HG02852 (cell line): ENCODE measurements at regions not wholly inside any gene's neighbourhood (a gene's known extent, or its start where the extent isn't known, plus 50 kb on each side); places are given as distances from the start of the nearest gene placed in this dataset.
A peak's percentile ranks its signal among the peaks of the same experiment; 100 is the strongest.
"Not testable (repeated sequence)": the region's sequence is repeated elsewhere in the genome, so short reads cannot be mapped to it uniquely, and the experiment has no call there.

Experiments used
- ATAC-seq: cut with Tn5 transposase; IDR thresholded peaks from one replicate; pipeline ENCODE4 v1.9.1; 2021; ENCODE audit warnings: mild to moderate bottlenecking, moderate library complexity; ENCODE audit not compliant: unreplicated experiment

DNA sequence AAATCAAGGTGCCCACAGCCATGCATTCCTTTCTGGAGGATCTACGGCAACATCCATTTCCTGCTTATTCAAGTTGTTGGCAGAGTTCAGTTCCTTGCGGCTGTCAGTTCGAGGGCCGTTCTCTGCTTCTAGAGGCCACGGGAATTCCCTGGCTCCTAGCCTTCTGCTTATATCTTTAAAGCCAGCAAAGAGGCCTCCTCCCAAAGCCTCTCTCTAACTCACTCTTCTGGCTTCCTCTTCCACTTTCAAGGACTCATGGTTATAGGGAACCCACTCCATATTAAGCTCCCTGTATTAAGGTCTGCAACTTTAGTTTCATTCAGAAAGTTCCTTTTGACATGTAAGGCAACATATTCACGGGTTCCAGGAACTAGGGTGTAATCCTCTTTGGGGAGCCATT is 150.1 kb upstream of the RMP24 start:
- ATAC-seq = no peak

DNA sequence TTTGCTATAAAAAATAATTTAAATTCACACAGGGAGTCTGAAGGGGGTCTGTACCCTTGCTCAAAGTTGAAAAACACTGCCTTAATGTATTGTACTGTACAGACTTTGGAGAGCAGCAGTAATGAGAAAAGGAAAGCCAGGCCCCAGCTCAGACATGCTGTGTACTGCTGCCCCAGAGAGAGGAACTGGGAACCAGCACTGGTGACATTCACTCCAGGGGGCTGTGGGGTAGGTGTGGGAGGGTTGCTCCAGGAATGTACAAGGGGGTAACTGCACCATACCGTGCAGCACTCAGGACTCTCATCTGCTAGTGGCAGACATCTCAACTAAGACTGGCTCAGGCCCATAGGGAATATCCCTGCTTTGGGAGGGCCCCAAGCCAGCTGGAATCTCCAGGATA is 146.0 kb upstream of the RMP24 start:
- ATAC-seq = no peak

DNA sequence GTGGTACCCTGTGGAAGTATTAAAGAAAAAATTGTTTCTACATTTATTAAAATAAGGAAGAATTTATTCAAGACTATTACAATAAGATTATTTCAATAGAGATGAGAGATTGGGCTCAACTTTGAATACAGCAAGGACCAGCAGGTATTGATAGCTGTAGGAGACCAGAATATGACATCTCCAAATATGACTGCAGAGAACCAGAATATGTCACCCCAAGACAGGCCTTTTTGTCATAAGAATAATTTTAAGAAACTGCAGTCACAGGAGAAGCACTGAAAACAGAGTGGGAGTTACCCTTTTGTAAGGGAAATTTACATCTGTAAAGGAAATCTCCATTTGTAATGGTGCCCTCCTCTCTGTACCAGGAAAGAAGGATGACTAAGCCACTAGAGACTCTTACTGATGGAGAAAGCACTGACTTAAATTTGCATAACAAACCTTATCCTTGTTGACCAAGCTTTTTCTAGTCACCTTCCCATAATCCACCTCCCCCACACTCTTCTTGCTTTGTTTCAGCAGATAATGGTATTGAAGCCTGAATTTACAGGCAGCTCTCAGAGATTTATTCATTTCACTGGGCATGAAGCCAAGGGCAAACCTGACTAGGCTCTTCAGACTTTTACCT is 145.1 kb upstream of the RMP24 start:
- ATAC-seq = no peak

DNA sequence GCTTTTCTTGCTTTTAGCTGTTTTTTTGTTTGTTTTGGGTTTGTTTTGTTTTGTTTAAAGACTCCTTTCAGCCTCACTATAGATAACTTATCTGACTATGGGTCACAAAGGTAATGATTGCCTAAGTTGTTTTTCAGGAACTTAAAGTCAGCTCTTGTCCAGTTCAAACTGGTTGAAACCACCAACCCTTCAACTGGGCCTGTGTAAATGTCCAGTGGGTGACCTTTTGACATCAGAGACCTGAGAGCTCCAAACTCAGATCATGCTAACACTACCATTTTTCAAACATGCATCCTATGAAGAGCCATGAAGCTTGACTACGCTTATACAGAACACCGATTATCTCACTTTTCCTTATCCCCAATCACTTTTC is 144.6 kb upstream of the RMP24 start:
- ATAC-seq = no peak

DNA sequence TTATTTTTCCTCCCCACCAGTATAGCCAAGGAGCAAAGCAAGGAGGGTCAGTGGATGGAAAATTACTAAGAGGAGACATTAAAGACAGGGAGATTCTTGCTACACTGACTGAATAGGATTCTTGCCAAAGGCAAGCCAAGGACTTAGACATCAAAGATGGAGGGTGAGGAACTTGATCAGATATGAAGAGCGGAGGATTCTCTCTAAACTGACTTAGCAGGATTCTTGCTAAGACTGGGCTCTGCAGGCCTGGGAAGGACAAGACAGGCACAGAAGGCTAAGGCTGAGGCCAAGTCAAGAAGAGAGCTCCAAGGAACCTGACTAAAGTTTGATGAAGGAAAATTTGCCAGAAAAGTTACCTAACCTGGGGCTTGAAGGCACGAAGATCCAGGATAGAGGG is 143.9 kb upstream of the RMP24 start:
- no peak for ATAC-seq

DNA sequence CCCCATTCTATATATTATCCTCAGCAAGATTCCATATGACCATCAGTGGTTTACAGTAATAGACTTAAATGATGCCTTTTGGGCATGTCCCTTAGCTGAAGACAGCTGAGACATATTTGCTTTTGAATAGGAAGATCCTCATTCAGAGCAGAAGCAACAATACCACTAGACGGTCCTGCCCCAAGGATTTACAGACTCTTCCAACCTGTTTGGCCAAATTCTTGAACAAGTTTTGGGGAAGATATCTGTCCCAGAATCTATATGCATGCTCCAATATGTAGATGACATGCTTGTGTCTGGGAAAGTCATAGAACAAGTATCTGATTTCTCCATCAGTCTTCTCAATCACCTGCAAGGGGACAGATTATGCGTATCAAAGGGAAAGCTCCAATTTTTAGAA is 137.1 kb upstream of the RMP24 start:
- no peak for ATAC-seq

DNA sequence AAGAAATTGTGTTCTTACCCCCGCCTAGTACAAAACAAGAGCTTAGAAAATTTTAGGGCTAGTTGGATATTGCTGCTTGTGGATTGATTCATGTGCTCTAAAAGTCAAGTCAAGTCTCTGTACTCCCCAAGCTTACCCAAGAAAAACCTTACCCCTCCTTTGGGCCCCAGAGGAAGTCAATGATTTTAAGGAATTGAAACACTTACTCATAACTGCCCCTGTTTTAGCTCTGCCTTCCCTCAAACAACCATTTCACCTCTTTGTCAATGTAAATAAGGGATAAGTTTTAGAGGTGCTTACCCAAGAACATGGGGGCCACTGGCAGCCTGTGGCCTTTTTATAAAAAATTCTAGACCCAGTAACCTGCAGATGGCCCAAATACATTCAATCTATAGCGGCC is 136.6 kb upstream of the RMP24 start:
- peak; percentile 95 for ATAC-seq

DNA sequence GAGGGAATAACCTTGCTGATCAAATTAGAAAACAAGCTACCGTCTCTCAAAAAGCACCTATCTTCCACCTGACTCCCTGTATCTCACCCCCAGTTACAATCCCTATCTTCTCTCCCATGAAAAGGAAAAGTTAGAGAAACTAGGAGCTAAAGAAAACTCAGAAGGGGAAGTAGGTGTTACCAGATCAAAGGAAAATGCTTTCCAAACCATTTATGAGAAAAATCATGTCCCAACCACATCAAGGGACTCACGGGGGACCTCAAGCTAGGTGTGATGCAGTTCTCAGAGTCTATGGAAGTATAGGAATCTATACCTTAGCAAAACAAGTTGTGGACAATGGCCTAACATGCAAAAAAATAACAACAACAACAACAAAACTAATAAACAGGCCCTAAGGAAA is 135.5 kb upstream of the RMP24 start:
- no peak for ATAC-seq

DNA sequence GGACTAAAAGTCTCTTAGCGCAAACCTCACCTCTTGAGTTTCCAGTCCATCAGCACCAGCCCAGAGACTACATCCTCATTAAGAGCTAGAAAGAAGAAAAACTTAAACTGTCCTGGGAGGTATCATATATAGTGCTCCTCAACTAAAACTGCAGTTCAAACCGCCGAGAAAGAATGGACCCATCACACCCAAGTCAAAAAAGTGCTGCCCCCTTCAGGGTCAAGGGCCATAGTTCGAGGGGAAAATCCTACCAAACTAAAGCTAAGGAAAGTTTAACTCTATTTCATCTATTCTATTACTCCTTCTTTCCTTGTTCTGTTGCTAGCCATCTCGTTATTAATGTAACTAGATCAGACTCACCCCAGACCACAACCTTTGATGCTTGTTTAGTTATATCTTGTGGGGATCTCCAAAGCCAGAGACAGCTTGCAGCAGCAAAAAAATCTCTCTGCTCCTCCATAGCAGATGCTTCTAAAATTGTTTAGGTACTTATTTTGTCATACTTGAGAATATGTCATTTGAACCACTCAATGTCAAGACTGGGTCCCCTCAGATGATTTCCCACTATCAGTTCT is 134.5 kb upstream of the RMP24 start:
- ATAC-seq = no peak

DNA sequence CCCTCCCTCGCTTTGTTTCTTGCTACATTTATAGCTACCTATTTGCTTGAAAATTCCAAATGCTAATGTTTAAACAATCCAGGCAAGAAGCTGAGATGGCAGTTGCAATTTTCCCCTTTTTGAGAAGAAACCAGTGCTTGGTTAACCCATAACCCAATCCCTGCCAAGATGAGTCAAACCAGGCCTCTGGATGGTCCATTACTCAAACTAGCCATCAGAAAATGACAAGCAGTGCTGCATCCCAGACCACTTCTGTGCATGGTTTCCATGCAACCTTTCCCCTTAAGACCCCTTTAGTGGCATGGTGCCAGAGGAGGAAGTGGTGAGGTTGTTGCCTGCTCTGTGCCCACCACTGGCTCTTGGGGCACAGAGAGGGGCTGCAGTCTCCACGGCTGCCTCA is 131.2 kb upstream of the RMP24 start:
- no peak for ATAC-seq

DNA sequence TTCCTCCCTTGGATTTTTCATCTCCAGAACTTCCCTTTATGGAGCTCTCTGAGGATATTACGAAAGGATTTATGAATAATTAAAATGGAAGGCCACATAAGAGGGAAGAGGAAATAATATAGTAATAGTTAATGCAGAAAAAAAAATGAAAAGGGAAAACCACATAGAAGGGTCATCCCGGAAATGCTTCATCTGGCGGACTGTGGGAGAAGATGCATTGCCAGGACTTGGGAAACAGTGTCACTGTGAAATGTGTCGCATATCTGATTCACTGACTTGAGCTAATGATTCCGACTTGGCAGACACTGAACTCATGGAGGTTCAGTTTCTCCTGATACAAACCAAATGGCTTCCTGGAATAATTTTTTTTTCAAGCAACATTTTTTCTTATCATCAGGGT is 129.9 kb upstream of the RMP24 start:
- no peak for ATAC-seq

DNA sequence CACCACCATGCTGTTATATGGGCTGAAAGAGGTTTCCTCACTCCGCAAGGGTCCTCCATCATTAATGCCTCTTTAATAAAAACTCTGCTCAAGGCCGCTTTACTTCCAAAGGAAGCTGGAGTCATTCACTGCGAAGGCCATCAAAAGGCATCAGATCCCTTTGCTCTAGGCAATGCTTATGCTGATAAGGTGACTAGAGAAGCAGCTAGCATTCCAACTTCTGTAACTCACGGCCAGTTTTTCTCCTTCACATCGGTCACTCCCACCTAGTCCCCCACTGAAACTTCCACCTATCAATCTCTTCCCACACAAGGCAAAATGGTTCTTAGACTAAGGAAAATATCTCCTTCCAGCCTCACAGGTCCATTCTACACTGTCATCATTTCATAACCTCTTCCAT is 124.2 kb upstream of the RMP24 start:
- ATAC-seq = not testable (repeated sequence)

DNA sequence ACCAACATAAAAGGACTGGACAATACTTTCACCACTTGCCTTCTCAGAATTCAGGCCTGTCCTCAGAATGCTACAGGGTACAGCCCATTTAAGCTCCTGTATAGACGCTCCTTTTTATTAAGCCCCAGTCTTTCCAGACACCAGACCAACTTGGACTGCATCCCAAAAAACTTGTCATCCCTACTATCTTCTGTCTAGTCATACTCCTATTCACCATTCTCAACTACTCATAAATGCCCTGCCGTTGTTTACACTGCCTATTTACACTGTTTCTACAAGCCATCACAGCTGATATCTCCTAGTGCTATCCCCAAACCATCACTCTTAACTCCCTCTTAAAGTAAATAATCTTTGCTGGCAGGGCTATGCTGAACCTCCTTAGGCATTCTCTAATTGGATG is 123.2 kb upstream of the RMP24 start:
- not testable (repeated sequence) for ATAC-seq

DNA sequence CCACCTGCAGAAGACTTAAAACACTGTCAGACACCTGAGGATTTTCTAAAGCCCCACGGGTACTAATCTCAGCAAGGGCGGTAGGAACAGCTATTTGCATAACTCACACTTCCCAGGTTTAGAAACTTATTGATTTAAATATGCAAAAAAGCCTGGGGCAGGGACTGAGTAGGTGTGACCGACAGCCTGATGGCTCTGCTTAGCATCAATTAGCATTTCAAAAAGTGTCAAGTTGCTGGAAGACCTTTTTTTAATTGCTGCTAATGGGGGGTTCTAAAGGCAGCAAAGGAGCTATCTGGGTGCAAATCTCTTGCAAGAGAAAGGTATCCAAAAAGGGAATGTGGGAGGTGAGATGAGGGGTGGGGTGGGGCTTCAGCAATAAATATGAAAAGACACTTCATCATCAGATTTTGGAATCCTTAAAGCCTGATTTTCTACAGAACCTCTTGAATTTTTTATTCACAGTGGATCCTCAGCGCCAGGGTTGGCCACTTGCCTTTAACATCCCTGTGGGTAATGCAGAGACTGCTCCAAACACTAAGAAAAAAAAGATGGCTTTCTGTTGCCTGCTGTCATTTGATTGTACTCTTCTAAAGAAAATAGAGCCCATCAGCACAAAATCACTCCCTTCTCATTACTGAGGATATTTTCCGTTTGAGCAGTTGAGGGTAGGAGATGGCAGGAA is 121.1 kb upstream of the RMP24 start:
- ATAC-seq = no peak

DNA sequence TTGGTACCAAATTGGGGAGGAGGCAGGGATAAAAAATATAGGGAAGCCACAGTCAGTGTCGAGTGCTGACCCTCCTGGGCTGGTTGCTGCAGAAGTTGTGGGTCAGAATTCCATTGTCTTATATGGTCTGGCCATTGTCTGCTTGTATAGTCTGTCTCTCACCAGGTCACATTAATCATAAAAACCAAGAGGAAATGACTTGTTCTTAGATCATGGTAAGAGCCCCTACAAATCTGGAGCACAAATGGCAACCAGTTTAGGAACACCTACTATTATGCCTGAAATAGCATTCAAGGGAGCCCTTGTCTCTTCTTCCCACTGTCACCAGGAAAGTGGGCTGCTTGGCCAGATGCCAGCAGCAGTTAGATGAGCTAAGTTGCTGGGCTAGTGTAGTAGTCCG is 119.7 kb upstream of the RMP24 start:
- ATAC-seq = no peak

DNA sequence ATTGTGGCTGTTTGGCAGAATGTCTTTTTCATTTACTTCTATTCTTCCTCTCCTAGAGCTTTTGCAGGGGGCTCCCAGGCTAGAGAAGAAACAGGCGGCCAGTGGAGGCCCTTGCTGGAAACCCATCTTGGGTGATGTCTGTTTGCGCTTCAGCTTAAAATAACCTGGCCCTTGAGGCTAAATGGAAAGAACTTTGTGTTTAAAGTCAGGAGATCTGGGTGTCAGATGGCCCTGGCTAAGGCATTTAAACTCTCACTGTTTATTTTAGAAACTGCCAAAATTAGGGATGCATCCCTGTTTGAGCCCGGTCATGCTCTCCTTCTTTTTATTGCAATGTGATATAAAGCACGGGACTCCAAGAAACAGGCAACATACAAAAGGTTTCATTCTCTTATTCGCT is 118.4 kb upstream of the RMP24 start:
- ATAC-seq = no peak

DNA sequence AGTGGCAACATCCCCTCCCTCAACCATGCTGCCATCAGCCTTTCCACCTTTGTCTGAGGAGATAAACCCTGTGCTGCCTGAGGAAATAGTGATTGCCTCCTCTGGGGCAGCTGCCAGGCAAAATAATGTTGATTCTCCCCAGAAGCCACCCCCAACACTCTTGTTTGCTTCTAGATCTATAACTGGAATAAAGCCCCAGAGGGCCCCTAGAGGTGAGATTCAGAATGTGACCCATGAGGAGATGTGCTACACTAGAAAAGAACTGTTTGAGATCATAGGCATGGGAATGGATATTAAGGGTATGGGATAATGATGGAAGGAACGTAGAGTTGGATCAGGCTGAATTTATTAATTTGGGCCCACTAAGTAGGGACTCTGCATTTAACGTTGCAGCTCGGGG is 116.3 kb upstream of the RMP24 start:
- ATAC-seq = no peak

DNA sequence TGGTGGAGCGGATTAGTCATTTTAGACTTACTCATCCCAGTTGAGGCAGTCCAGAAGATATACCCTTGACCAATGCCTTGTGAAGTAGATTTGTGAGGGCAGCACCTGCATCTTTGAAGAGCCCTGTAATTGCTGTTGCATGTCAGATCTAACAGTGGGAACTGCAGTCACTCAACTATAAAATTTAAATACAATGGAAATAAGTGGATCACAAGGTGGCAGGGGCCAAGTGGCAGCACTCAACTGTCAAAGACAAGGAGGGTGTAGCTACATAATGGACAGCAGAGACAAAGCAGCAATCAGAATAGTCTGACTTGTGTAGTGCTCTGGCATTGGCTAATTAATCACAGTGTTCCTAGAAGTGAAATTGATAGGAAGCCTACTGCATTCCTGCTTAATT is 115.8 kb upstream of the RMP24 start:
- ATAC-seq = not testable (repeated sequence)

DNA sequence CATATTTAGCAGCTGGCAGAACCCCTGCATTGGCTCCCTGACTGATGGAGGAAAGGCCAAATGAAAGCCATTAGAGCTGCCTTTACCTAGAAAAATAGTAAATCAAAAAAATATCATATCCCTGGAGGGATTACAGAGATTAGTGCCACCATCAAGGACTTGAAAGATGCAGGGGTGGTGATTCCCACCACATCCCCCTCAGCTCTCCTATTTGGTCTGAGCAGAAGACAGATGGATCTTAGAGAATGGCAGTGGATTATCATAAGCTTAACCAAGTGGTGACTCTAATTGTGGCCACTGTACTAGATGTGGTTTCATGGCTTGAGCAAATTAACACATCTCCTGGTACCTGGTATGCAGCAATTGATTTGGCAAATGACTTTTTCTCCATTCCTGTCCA is 114.9 kb upstream of the RMP24 start:
- not testable (repeated sequence) for ATAC-seq

DNA sequence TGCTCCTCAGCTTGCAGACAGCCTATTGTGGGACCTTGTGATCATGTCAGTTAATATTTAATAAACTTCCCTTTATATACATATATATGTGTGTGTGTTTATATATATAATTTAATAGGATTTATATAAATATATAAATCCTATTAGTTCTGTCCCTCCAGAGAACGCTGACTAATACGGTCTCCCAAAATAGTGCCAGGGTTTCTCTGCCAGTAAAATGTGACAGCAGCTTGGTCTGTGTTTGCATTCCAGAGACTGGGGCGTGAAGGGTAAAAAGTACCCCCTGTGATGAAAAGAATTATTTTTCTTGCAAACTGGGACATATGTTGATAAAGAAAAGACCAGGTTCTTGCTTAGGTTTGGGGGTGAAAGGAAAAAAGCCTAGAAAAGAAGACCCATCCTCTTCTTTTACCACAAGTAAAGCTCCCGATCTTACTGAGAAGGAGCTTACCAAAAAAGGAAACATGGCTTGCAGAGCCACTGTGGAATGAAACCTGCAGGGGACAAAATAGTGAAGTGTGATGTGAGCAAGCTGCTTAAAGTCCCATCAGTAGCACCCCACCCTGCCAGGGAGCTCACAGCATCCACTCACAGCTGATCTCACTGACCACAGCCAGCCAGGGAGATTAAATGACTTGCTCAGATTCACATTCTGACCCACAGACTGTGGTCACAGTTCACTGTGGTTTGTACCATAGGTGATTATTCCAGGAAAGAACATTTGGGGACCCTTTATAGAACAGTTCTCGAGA is 110.9 kb upstream of the RMP24 start:
- ATAC-seq = no peak

DNA sequence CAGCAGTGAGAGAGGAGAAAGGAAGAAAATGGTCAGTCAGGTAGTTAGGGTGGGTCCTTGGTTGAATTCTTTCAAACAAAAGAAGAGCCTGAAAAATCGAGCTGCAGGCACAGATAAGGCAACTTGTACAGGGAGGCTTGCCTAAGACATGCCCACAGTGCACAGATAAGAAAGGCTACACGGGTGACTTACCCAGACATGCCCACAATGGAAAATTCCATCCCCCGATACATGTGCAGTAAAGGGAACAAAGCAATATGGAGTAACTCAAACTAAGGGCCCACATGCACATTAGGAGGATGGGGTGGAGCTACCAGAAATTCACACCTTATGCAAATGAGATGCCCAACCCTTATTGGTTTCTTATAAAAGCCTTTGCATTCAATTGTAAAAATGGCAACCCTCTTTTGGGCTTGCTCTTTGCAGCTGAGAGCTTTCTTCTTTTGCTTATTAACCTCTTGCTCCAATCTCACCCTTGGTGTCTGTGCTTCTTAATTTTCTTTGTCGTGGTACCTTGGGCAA is 110.3 kb upstream of the RMP24 start:
- no peak for ATAC-seq

DNA sequence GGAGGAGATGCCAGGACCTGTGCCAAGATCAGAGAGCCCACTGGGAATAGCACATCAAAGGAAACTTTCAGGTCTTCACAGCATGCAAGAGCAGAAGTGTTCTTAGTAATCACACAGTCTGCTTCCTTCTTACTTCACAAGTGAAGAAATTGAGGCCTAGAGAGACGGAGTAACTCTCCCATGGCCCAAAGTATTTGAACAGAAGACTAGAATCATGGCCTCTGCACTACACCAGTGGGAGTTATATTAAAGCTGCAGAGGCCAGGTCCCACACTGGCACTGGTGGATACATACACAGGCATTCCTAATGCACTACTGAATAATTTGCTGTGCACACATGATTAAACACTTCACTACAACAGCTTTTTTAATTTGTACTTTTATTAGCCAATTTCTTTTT is 107.6 kb upstream of the RMP24 start:
- no peak for ATAC-seq
